ENCODE measurements at regions not wholly inside any gene's neighbourhood (a gene's known extent, or its start where the extent isn't known, plus 50 kb on each side); places are given as distances from the start of the nearest gene placed in this dataset.

- no peaks in the 10 kb centered on the region for H3K27me3 ChIP-seq (ENCODE audit: insufficient read depth, low read length)
- no peaks in the 10 kb centered on the region for H4K20me1 ChIP-seq (ENCODE audit: insufficient read depth, low read length)
- no peaks in the 10 kb centered on the region for H3K36me3 ChIP-seq (ENCODE audit: insufficient read depth, low read length)
- H3K9me2 ChIP-seq (ENCODE audit: low read depth, low read length) = no peaks in the 10 kb centered on the region
- no peaks in the 10 kb centered on the region for H3K9me3 ChIP-seq (ENCODE audit: low read length)
- no peak overlapping the region for H3K4me3 ChIP-seq (ENCODE audit: low read depth, low read length, poor library complexity, severe bottlenecking)
- no peak overlapping the region for H3K9ac ChIP-seq (ENCODE audit: low read length)
- H3K79me2 ChIP-seq (ENCODE audit: insufficient read depth, low read length) = no peaks in the 10 kb centered on the region
- H2AFZ ChIP-seq (ENCODE audit: low read length) = no peak overlapping the region
- H3K4me2 ChIP-seq (ENCODE audit: low read length) = no peak overlapping the region
- no peaks in the 10 kb centered on the region for H3K4me1 ChIP-seq (ENCODE audit: insufficient read depth, low read length, severe bottlenecking)
- no peak overlapping the region for H3K27ac ChIP-seq (ENCODE audit: low read depth, low read length, poor library complexity, severe bottlenecking)
- no peaks in the 10 kb centered on the region for H3F3A ChIP-seq (ENCODE audit: insufficient read depth, low read length)
- TF ChIP-seq CTCF (IDR thresholded peaks at IDR 0.05; ENCODE audit: low read length) (peak; percentile 54), EZH2 (IDR thresholded peaks at IDR 0.05; ENCODE audit: borderline replicate concordance, low read length) (no peak)
These were observed 50.8 kb upstream of the OR4C15 start for GRCh38 chr11:55503449-55503848.

All from OCI-LY1 (cell line).